H1 (cell line): ENCODE measurements at regions not wholly inside any gene's neighbourhood (a gene's known extent, or its start where the extent isn't known, plus 50 kb on each side); places are given as distances from the start of the nearest gene placed in this dataset.
A peak's percentile ranks its signal among the peaks of the same experiment; 100 is the strongest.

Source experiments
- CTCF ChIA-PET: fragments of 300-600 bp; sonication (Branson Sonifier 250); formaldehyde crosslinking; loops from one replicate; lab custom pipeline; 2021; ENCODE audit not compliant: partially characterized antibody; lab: Charles Lee
- POLR2A ChIA-PET: fragments of 300-600 bp; sonication (Branson Sonifier 250); formaldehyde crosslinking; loops from one replicate; lab custom pipeline; 2021; ENCODE audit warnings: inconsistent platforms; ENCODE audit not compliant: partially characterized antibody; lab: Charles Lee
- DNase-seq, 2 experiments: peaks; one replicate each; pipeline versions ENCODE4 v3.0.0 to v3.0.0-alpha.2; 2010 to 2022; ENCODE audit warnings: low spot score in 2 of 2, low read depth in 1 of 2, mixed read lengths in 1 of 2
- FAIRE-seq: peaks from 2 replicates; lab custom pipeline; 2011; peaks lifted over from hg19 to GRCh38; lab: Jason Lieb, UNC
- H2AFZ ChIP-seq: 2 replicates; pipeline ENCODE4 v1.8.1; 2012; ENCODE audit warnings: low read length, inconsistent platforms
- H2AK5ac ChIP-seq: 2 replicates; pipeline ENCODE4 v1.6.1; 2013; ENCODE audit warnings: low read depth, low read length
- H2BK120ac ChIP-seq: replicated peaks from 2 replicates; pipeline ENCODE3; 2013; ENCODE audit warnings: low read depth, low read length, inconsistent platforms
- H2BK12ac ChIP-seq: 2 replicates; pipeline ENCODE4 v1.6.1; 2013; ENCODE audit warnings: low read depth, low read length
- H2BK15ac ChIP-seq: 2 replicates; pipeline ENCODE4 v1.6.1; 2013; ENCODE audit warnings: low read length
- H2BK20ac ChIP-seq: 2 replicates; pipeline ENCODE4 v1.6.1; 2013; ENCODE audit warnings: low read length
- H2BK5ac ChIP-seq: 2 replicates; pipeline ENCODE4 v1.6.1; 2013; ENCODE audit warnings: low read depth, low read length
- H3K14ac ChIP-seq: 2 replicates; pipeline ENCODE4 v1.6.1; 2013; ENCODE audit warnings: inconsistent platforms; ENCODE audit not compliant: insufficient read length
- H3K18ac ChIP-seq: 2 replicates; pipeline ENCODE4 v1.6.1; 2013; ENCODE audit warnings: low read length; ENCODE audit errors: extremely low read depth
- H3K23ac ChIP-seq: 2 replicates; pipeline ENCODE4 v1.6.1; 2013; ENCODE audit warnings: inconsistent platforms; ENCODE audit not compliant: insufficient read length
- H3K23me2 ChIP-seq: 2 replicates; pipeline ENCODE4 v1.6.1; 2013; ENCODE audit warnings: low read depth, low read length
- H3K27ac ChIP-seq: 2 replicates; pipeline ENCODE4 v1.6.1; 2011; ENCODE audit warnings: low read depth, low read length, inconsistent platforms
- H3K27me3 ChIP-seq, 4 experiments: replicated peaks in 1 of 4; 1 replicate in 1 of 4; 2 replicates in 3 of 4; pipeline versions ENCODE4 v1.6.1 to v1.8.1; 2011 to 2013; ENCODE audit warnings: low read length in 3 of 4, mild to moderate bottlenecking in 3 of 4, inconsistent platforms in 2 of 4, mixed read lengths in 2 of 4, moderate library complexity in 1 of 4; ENCODE audit not compliant: control insufficient read depth in 3 of 4, insufficient read depth in 3 of 4; ENCODE audit errors: extremely low read depth in 1 of 4
- H3K36me3 ChIP-seq, 4 experiments: 2 replicates each; pipeline versions ENCODE4 v1.6.1 to v1.8.1; 2011 to 2013; ENCODE audit warnings: mild to moderate bottlenecking in 4 of 4, low read length in 3 of 4, moderate library complexity in 2 of 4, control low read depth in 1 of 4, inconsistent platforms in 1 of 4; ENCODE audit not compliant: insufficient read depth in 4 of 4, control insufficient read depth in 2 of 4
- H3K4ac ChIP-seq: replicated peaks from 2 replicates; pipeline ENCODE3; 2013; ENCODE audit warnings: low read length, low read depth, mixed read lengths, inconsistent platforms; ENCODE audit not compliant: insufficient read length
- H3K4me1 ChIP-seq, 4 experiments: replicated peaks in 1 of 4; 1 replicate in 1 of 4; 2 replicates in 3 of 4; pipeline versions ENCODE4 v1.6.1 to v1.8.1; 2011 to 2013; ENCODE audit warnings: low read length in 3 of 4, inconsistent platforms in 2 of 4, mixed read lengths in 1 of 4; ENCODE audit not compliant: insufficient read depth in 4 of 4, control insufficient read depth in 3 of 4
- H3K4me2 ChIP-seq, 2 experiments: 2 replicates each; pipeline versions ENCODE4 v1.6.1 to v1.8.1; 2011 to 2013; ENCODE audit warnings: low read depth in 2 of 2, low read length in 2 of 2, control low read depth in 1 of 2, inconsistent platforms in 1 of 2, mild to moderate bottlenecking in 1 of 2; ENCODE audit not compliant: insufficient read depth in 1 of 2
- H3K4me3 ChIP-seq, 4 experiments: fragments of 200-600, 300-600 bp in 1 of 4; sonication (generic), shearing (Covaris generic), sonication (Bioruptor Twin) in 1 of 4; 2 replicates each; pipeline versions ENCODE4 v1.5.1 to v1.8.1; 2011 to 2016; ENCODE audit warnings: low read length in 4 of 4, low read depth in 3 of 4, control low read depth in 2 of 4, inconsistent platforms in 2 of 4, mild to moderate bottlenecking in 2 of 4, mixed read lengths in 1 of 4, moderate library complexity in 1 of 4; ENCODE audit not compliant: insufficient read depth in 2 of 4; ENCODE audit errors: extremely low read depth in 1 of 4
- H3K56ac ChIP-seq: replicated peaks from 2 replicates; pipeline ENCODE3; 2013; ENCODE audit warnings: low read depth, mild to moderate bottlenecking, mixed read lengths, low read length, inconsistent platforms; ENCODE audit not compliant: insufficient read length
- H3K79me1 ChIP-seq: 2 replicates; pipeline ENCODE4 v1.6.1; 2013; ENCODE audit warnings: low read depth, low read length, control low read depth
- H3K79me2 ChIP-seq, 2 experiments: 2 replicates each; pipeline versions ENCODE4 v1.6.1 to v1.8.1; 2012 to 2013; ENCODE audit warnings: low read length in 2 of 2, mild to moderate bottlenecking in 2 of 2, inconsistent platforms in 1 of 2; ENCODE audit not compliant: insufficient read depth in 2 of 2, control insufficient read depth in 1 of 2
- H3K9ac ChIP-seq, 4 experiments: replicated peaks in 1 of 4; 1 replicate in 1 of 4; 2 replicates in 3 of 4; pipeline versions ENCODE4 v1.6.1 to v1.8.1; 2011 to 2013; ENCODE audit warnings: low read depth in 3 of 4, low read length in 3 of 4, control low read depth in 2 of 4, mild to moderate bottlenecking in 2 of 4, moderate library complexity in 2 of 4, inconsistent platforms in 1 of 4; ENCODE audit errors: extremely low read depth in 1 of 4
- H3K9me3 ChIP-seq, 2 experiments: 2 replicates each; pipeline versions ENCODE4 v1.6.1 to v1.8.1; 2012 to 2013; ENCODE audit warnings: mild to moderate bottlenecking in 2 of 2, moderate library complexity in 2 of 2, control low read depth in 1 of 2, inconsistent platforms in 1 of 2, low read depth in 1 of 2, low read length in 1 of 2, mixed read lengths in 1 of 2; ENCODE audit not compliant: insufficient read depth in 2 of 2
- H4K20me1 ChIP-seq, 2 experiments: replicated peaks in 1 of 2; 2 replicates each; pipeline versions ENCODE3 to v1.8.1; 2011 to 2013; ENCODE audit warnings: inconsistent platforms in 2 of 2, low read length in 2 of 2, mild to moderate bottlenecking in 1 of 2; ENCODE audit not compliant: insufficient read depth in 2 of 2, control insufficient read depth in 1 of 2
- H4K5ac ChIP-seq: 2 replicates; pipeline ENCODE4 v1.6.1; 2013; ENCODE audit warnings: low read length, low read depth, mixed read lengths, inconsistent platforms; ENCODE audit not compliant: insufficient read length
- H4K8ac ChIP-seq: 2 replicates; pipeline ENCODE4 v1.8.0; 2013; ENCODE audit warnings: mild to moderate bottlenecking, moderate library complexity, low read length, inconsistent platforms; ENCODE audit not compliant: insufficient read depth; ENCODE audit errors: extremely low read depth
- H4K91ac ChIP-seq: replicated peaks from 2 replicates; pipeline ENCODE3; 2013; ENCODE audit warnings: low read length, mixed read lengths, inconsistent platforms; ENCODE audit not compliant: insufficient read length
- BRCA1 ChIP-seq: IDR thresholded peaks from 2 replicates; pipeline ENCODE4 v1.6.1; 2012; ENCODE audit warnings: low read depth, low read length, improper control_type of control experiment
- CBX8 ChIP-seq: fragments of 300-800, 300-1000 bp; sonication (generic); IDR thresholded peaks from 2 replicates; pipeline ENCODE4 v1.7.1; 2016; ENCODE audit warnings: low read depth, low read length, borderline replicate concordance
- CREB1 ChIP-seq: IDR thresholded peaks from 2 replicates; pipeline ENCODE4 v1.6.1; 2012; ENCODE audit warnings: inconsistent platforms
- FOSL1 ChIP-seq: IDR thresholded peaks from 2 replicates; pipeline ENCODE4 v1.6.1; 2011; ENCODE audit warnings: mild to moderate bottlenecking, low read depth, low read length, moderate library complexity; ENCODE audit not compliant: insufficient read depth
- GABPA ChIP-seq: IDR thresholded peaks from 2 replicates; pipeline ENCODE4 v1.6.1; 2011; ENCODE audit warnings: mild to moderate bottlenecking, low read length, moderate library complexity, borderline replicate concordance; ENCODE audit not compliant: insufficient read depth
- MAFK ChIP-seq: IDR thresholded peaks from 2 replicates; pipeline ENCODE4 v1.6.1; 2012; ENCODE audit warnings: low read depth, mild to moderate bottlenecking, improper control_type of control experiment, low read length
- PHF8 ChIP-seq: fragments of 200-600 bp; sonication (generic); conservative IDR thresholded peaks from 2 replicates; pipeline ENCODE4 v1.7.1; 2012; ENCODE audit warnings: low read depth, mild to moderate bottlenecking, inconsistent platforms, low read length, moderate library complexity
- RAD21 ChIP-seq, 2 experiments: IDR thresholded peaks in 1 of 2; conservative IDR thresholded peaks in 1 of 2; 2 replicates each; pipeline ENCODE4 v1.6.1; 2011; ENCODE audit warnings: low read depth in 2 of 2, low read length in 2 of 2, improper control_type of control experiment in 1 of 2, inconsistent platforms in 1 of 2, mild to moderate bottlenecking in 1 of 2, moderate library complexity in 1 of 2
- SP1 ChIP-seq: IDR thresholded peaks from 2 replicates; pipeline ENCODE4 v1.6.1; 2011; ENCODE audit warnings: low read depth, low read length
- WGBS, 2 experiments: shearing (Covaris generic) in 1 of 2; methylation state at CpG; one replicate each; pipeline versions ENCODE4 v1.1.6 to v1.1.7; 2013 to 2015; ENCODE audit warnings: low lambda C conversion rate in 2 of 2, mixed read lengths in 2 of 2, inconsistent platforms in 1 of 2, low coverage in 1 of 2, missing lambda C conversion rate in 1 of 2; ENCODE audit not compliant: insufficient replicate concordance in 2 of 2, insufficient coverage in 1 of 2, insufficient read length in 1 of 2; ENCODE audit errors: extremely low coverage in 1 of 2, missing lambda C conversion rate in 1 of 2; 5-methylcytosine and 5-hydroxymethylcytosine counted together
- TF ChIP-seq, protein P1 (sequence below): IDR thresholded peaks from 2 replicates; pipeline ENCODE4 v1.6.1; 2012; ENCODE audit warnings: low read length, inconsistent platforms

- Histone ChIP-seq H3K4me2 (no peak overlapping the region), H3K27ac (no peak overlapping the region), H3K9me3 (no peaks in the 10 kb centered on the region), H3K27me3 (peaks cover 16 to 44% (median 38%) of the 10 kb centered on the region in 4 experiments), H3K23me2 (peaks cover 10% of the 10 kb centered on the region; the same call in 1 of the 2 replicates), H3K23ac (no peak overlapping the region), H3K14ac (no peak overlapping the region), H3K4ac (no peak overlapping the region), H3K4me1 (peaks cover 0 to 12% (median 4%) of the 10 kb centered on the region in 4 experiments; a peak in 4 of 7 replicates), H2BK120ac (no peak overlapping the region), H3K79me2 (no peaks in the 10 kb centered on the region), H2BK15ac (no peak overlapping the region), H2AFZ (no peak overlapping the region), H3K9ac (no peak overlapping the region), H3K18ac (no peak overlapping the region), H4K20me1 (peaks cover 0 to 15% of the 10 kb centered on the region in 2 experiments), H2AK5ac (0 out of 2 replicates have a peak overlapping the region, but pooled peaks have one; percentile 13), H3K56ac (no peak overlapping the region), H3K4me3 (no peak overlapping the region), H2BK12ac (no peak overlapping the region), H2BK5ac (no peak overlapping the region), H4K8ac (no peak overlapping the region), H2BK20ac (no peak overlapping the region), H3K36me3 (no peaks in the 10 kb centered on the region), H4K5ac (no peak overlapping the region), H3K79me1 (0 out of 2 replicates have a peak, but pooled peaks cover under 1% of the 10 kb centered on the region), H4K91ac (no peak overlapping the region)
- 54% methylated on average over 22 of the region's 24 CpGs; no CpG with 5 or more reads in 1 of the 2 experiments for WGBS, 2 experiments
- DNase-seq (peak in 1 of 2 experiments; percentile 72), FAIRE-seq (no peak)
- CTCF ChIA-PET: interaction anchor here (0.6 to 5.3 kb wide), 35 partner anchors 12 to 1350 kb away, joined by 3 to 69 read pairs (median 4); no protein-coding TSS in a partner anchor
- POLR2A ChIA-PET: interaction anchor here (0.9 kb wide), 1 partner anchor 293 kb away, joined by 3 read pairs; no protein-coding TSS in a partner anchor
- TF ChIP-seq BRCA1: no peak
- TF ChIP-seq, protein P1, sequence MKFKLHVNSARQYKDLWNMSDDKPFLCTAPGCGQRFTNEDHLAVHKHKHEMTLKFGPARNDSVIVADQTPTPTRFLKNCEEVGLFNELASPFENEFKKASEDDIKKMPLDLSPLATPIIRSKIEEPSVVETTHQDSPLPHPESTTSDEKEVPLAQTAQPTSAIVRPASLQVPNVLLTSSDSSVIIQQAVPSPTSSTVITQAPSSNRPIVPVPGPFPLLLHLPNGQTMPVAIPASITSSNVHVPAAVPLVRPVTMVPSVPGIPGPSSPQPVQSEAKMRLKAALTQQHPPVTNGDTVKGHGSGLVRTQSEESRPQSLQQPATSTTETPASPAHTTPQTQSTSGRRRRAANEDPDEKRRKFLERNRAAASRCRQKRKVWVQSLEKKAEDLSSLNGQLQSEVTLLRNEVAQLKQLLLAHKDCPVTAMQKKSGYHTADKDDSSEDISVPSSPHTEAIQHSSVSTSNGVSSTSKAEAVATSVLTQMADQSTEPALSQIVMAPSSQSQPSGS: no peak
- TF ChIP-seq GABPA: peak; percentile 76; the same call in 1 of the 2 replicates
- TF ChIP-seq FOSL1: no peak
- no peak for TF ChIP-seq PHF8
- no peak for TF ChIP-seq MAFK
- TF ChIP-seq CBX8: no peak
- TF ChIP-seq RAD21 (IDR thresholded peaks at IDR 0.05 in 1 of 2, conservative IDR thresholded peaks at IDR 0.05 in 1 of 2; ENCODE audit: low read depth in 2 of 2, low read length in 2 of 2): peak; percentile 88 to 90
- TF ChIP-seq SP1: no peak
- TF ChIP-seq CREB1: 0 out of 2 replicates have a peak, but pooled peaks have one; percentile 29
These were observed 78.1 kb upstream of the PRR5 start for GRCh38 chr22:44623771-44624510.
